A673 (cell line): ENCODE measurements at regions not wholly inside any gene's neighbourhood (a gene's known extent, or its start where the extent isn't known, plus 50 kb on each side); places are given as distances from the start of the nearest gene placed in this dataset.

Source experiments
- CTCF ChIP-seq: fragments of 300-800, 200-600 bp; sonication (generic); conservative IDR thresholded peaks from 2 replicates; pipeline ENCODE4 v1.5.1; 2017; ENCODE audit warnings: low read depth, mild to moderate bottlenecking, antibody characterized with exemption, low read length, moderate library complexity, mixed read lengths
- EZH2 ChIP-seq: fragments of 200-600 bp; sonication (generic); IDR thresholded peaks from 2 replicates; pipeline ENCODE4 v1.6.1; 2017; ENCODE audit warnings: borderline replicate concordance, low read depth, mild to moderate bottlenecking, mixed read lengths, antibody characterized with exemption, low read length; ENCODE audit not compliant: poor library complexity, severe bottlenecking

DNA sequence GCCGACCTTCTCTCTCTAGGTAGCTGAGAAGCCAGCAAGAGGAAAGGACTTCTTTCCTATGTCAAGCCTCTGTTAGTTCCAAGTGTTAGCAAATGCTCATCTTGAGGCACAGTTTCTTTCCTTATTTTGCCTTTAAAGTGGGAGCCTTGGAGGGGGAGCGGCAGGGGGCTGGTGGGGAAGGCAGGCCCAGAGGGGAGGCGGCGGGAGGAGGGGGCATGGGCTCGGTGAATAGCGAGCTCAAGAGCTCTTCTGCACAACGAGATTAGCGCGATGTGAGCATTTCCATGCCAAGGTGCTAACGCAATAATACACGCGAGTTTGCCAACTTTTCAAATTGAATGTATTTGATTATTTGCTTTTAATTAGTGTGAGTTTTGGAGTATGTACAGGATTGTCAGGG, 372.6 kb downstream of the RPS6KC1 start:
- no peak for TF ChIP-seq CTCF
- no peak for TF ChIP-seq EZH2
